GM06990 (cell line): ENCODE measurements at regions not wholly inside any gene's neighbourhood (a gene's known extent, or its start where the extent isn't known, plus 50 kb on each side); places are given as distances from the start of the nearest gene placed in this dataset.
A peak's percentile ranks its signal among the peaks of the same experiment; 100 is the strongest.

Source experiments
- DNase-seq: peaks from one replicate; pipeline ENCODE4 v3.0.0-alpha.2; 2011; ENCODE audit not compliant: insufficient read length; ENCODE audit errors: extremely low read depth
- H3K27me3 ChIP-seq: replicated peaks from 2 replicates; pipeline ENCODE4 v1.6.0; 2011; ENCODE audit warnings: low read length; ENCODE audit not compliant: control insufficient read depth, insufficient read depth
- H3K36me3 ChIP-seq: 2 replicates; pipeline ENCODE4 v1.5.1; 2011; ENCODE audit warnings: low read length; ENCODE audit not compliant: control insufficient read depth, insufficient read depth
- H3K4me3 ChIP-seq: replicated peaks from 2 replicates; pipeline ENCODE4 v1.5.1; 2011; ENCODE audit warnings: low read depth, mild to moderate bottlenecking, control low read depth, low read length
- TF ChIP-seq, protein P1 (sequence below): IDR thresholded peaks from 2 replicates; pipeline ENCODE4 v1.5.1; 2011; ENCODE audit warnings: low read length, control low read depth, mild to moderate bottlenecking, inconsistent platforms; ENCODE audit not compliant: insufficient read depth, poor library complexity, severe bottlenecking

DNA sequence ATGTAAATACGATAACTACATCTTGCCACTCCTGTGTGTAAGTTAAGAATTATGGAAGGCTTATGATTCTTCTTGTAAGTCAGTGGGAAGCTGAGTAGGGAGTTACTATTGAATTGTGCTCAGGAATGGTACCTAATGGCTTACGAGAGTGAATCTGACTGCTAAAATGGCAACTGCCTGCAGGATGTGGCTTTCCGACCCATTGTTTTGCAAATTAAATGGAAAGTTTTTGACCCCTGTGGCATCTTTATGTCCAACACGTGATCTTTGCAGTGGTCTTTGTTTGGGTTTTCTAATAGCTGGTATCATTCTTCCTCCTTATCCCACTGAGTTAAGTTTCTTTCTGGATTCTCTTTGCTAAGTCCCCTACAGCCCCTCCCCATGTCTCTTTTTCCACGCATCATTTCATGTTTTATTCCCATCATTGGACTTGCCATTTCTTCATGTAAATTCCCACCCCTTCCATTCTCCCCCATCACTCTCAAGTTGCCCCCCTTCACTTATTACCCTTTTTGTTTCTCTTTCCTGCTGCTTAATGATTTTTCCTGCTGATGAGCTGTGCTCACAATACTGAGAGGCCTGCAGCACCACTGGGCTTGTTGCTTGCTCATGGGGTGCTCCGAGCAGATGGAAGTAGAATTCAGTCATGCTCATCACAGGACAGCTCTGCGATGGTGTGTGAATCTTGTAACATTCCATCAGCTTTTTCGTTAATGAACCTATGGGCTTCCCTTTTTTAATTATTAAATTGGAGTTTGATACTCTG is 428.2 kb upstream of the IL12A start:
- TF ChIP-seq, protein P1, sequence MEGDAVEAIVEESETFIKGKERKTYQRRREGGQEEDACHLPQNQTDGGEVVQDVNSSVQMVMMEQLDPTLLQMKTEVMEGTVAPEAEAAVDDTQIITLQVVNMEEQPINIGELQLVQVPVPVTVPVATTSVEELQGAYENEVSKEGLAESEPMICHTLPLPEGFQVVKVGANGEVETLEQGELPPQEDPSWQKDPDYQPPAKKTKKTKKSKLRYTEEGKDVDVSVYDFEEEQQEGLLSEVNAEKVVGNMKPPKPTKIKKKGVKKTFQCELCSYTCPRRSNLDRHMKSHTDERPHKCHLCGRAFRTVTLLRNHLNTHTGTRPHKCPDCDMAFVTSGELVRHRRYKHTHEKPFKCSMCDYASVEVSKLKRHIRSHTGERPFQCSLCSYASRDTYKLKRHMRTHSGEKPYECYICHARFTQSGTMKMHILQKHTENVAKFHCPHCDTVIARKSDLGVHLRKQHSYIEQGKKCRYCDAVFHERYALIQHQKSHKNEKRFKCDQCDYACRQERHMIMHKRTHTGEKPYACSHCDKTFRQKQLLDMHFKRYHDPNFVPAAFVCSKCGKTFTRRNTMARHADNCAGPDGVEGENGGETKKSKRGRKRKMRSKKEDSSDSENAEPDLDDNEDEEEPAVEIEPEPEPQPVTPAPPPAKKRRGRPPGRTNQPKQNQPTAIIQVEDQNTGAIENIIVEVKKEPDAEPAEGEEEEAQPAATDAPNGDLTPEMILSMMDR = no peak
- Histone ChIP-seq H3K4me3 (no peak overlapping the region), H3K36me3 (no peaks in the 10 kb centered on the region), H3K27me3 (no peaks in the 10 kb centered on the region; the same call in 1 of the 2 replicates)
- DNase-seq = peak; percentile 28

DNA sequence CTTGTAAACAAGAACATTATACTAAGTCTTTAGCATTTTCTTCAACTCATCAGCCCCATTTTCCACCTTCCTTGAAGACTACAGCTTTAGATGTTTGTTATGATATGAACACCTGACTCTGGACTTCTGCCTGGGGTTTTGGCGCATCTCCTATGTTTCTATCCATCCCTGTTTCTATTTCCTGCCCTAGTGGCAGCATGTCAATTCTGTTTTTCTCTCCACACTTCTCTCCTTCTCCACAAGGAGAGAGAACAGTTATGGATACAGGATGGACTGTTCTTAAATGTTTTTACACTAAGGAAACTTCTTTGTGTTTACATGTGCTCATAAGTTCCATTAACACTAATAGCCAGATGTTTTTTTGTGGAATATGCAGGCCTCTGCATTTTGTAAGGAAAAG is 423.3 kb upstream of the IL12A start:
- Histone ChIP-seq H3K4me3 (no peak overlapping the region), H3K36me3 (no peaks in the 10 kb centered on the region), H3K27me3 (no peaks in the 10 kb centered on the region; the same call in 1 of the 2 replicates)
- TF ChIP-seq, protein P1 = no peak
- DNase-seq = no peak

GRCh38 chr3:159583662-159584061 is 405.0 kb upstream of the IL12A start:
- Histone ChIP-seq H3K36me3 (no peaks in the 10 kb centered on the region), H3K4me3 (no peak overlapping the region), H3K27me3 (no peaks in the 10 kb centered on the region)
- no peak for DNase-seq
- TF ChIP-seq, protein P1 = no peak

- TF ChIP-seq, protein P1 = no peak
- Histone ChIP-seq H3K27me3 (no peaks in the 10 kb centered on the region), H3K4me3 (no peak overlapping the region), H3K36me3 (no peaks in the 10 kb centered on the region)
- no peak for DNase-seq
Observed at GRCh38 chr3:159584421-159584820, 404.2 kb upstream of the IL12A start.

- TF ChIP-seq, protein P1 = peak; percentile 34
- no peak for DNase-seq
- H3K36me3 ChIP-seq = no peaks in the 10 kb centered on the region
- no peak overlapping the region for H3K4me3 ChIP-seq
- H3K27me3 ChIP-seq = no peaks in the 10 kb centered on the region
Observed at GRCh38 chr3:159586571-159587202, 401.9 kb upstream of the IL12A start.
